Thoracic aorta (tissue), 2 donors: ENCODE measurements at regions not wholly inside any gene's neighbourhood (a gene's known extent, or its start where the extent isn't known, plus 50 kb on each side); places are given as distances from the start of the nearest gene placed in this dataset.

ENCODE experiments used
- ATAC-seq: fragments of 150-250 bp; one replicate; pipeline ENCODE4 v1.8.0; 2017; ENCODE audit warnings: low read depth; ENCODE audit not compliant: insufficient number of reproducible peaks, low FRiP score
- DNase-seq: peaks from one replicate; pipeline ENCODE4 v3.0.0-alpha.2; 2020; ENCODE audit warnings: low spot score
- H3K27ac ChIP-seq, 2 donors: fragments of 200-600 bp; sonication (generic); 1 replicate in 1 of 2; 2 replicates in 1 of 2; pipeline ENCODE4 v1.5.1; 2016; ENCODE audit warnings: mild to moderate bottlenecking in 2 of 2, moderate library complexity in 2 of 2
- H3K27me3 ChIP-seq: fragments of 200-600 bp; sonication (generic); replicated peaks from 2 replicates; pipeline ENCODE4 v1.6.0; 2016; ENCODE audit warnings: mild to moderate bottlenecking; ENCODE audit not compliant: insufficient read depth
- H3K36me3 ChIP-seq: fragments of 200-600 bp; sonication (generic); one replicate; pipeline ENCODE4 v1.5.1; 2016
- H3K4me1 ChIP-seq, 2 donors: fragments of 200-600 bp; sonication (generic); 1 replicate in 1 of 2; 2 replicates in 1 of 2; pipeline versions ENCODE4 v1.5.1 to v1.6.0; 2016; ENCODE audit warnings: low read depth in 2 of 2, mild to moderate bottlenecking in 1 of 2; ENCODE audit not compliant: control insufficient read depth in 1 of 2
- H3K4me3 ChIP-seq: fragments of 200-600 bp; sonication (generic); 2 replicates; pipeline ENCODE4 v1.5.1; 2016; ENCODE audit warnings: mild to moderate bottlenecking
- H3K9me3 ChIP-seq: fragments of 200-600 bp; sonication (generic); 2 replicates; pipeline ENCODE4 v1.5.1; 2016
- CTCF ChIP-seq: fragments of 200-600 bp; sonication (generic); IDR thresholded peaks from one replicate; pipeline ENCODE4 v1.5.1; 2019; ENCODE audit warnings: antibody characterized with exemption

GRCh38 chr11:69365558-69365957 lies 71.6 kb downstream of the MYEOV start:
- H3K9me3 ChIP-seq, result no peaks in the 10 kb centered on the region
- no peak for TF ChIP-seq CTCF
- no peaks in the 10 kb centered on the region for H3K27me3 ChIP-seq
- ATAC-seq (no peak), DNase-seq (no peak)
- H3K4me1 ChIP-seq, result no peaks in the 10 kb centered on the region
- no peak overlapping the region for H3K27ac ChIP-seq
- no peaks in the 10 kb centered on the region for H3K36me3 ChIP-seq
- H3K4me3 ChIP-seq, result no peak overlapping the region

- Histone ChIP-seq H3K27me3 (no peaks in the 10 kb centered on the region), H3K27ac (no peak overlapping the region), H3K9me3 (no peaks in the 10 kb centered on the region), H3K4me3 (no peak overlapping the region), H3K36me3 (no peaks in the 10 kb centered on the region), H3K4me1 (no peaks in the 10 kb centered on the region)
- ATAC-seq (no peak), DNase-seq (no peak)
- no peak for TF ChIP-seq CTCF
Observed at GRCh38 chr11:69366591-69366990, 72.6 kb downstream of the MYEOV start.

- Histone ChIP-seq H3K9me3 (no peaks in the 10 kb centered on the region), H3K4me3 (no peak overlapping the region), H3K36me3 (no peaks in the 10 kb centered on the region), H3K4me1 (no peaks in the 10 kb centered on the region), H3K27me3 (no peaks in the 10 kb centered on the region), H3K27ac (no peak overlapping the region)
- ATAC-seq (no peak), DNase-seq (no peak)
- no peak for TF ChIP-seq CTCF
Observed at GRCh38 chr11:69367211-69367964, 73.4 kb downstream of the MYEOV start.

- Histone ChIP-seq H3K4me3 (no peak overlapping the region), H3K4me1 (no peaks in the 10 kb centered on the region), H3K27ac (no peak overlapping the region), H3K27me3 (no peaks in the 10 kb centered on the region), H3K9me3 (no peaks in the 10 kb centered on the region), H3K36me3 (no peaks in the 10 kb centered on the region)
- DNase-seq, result no peak
- TF ChIP-seq CTCF, result no peak
- no peak for ATAC-seq
Observed at GRCh38 chr11:69368119-69368880, 74.3 kb downstream of the MYEOV start.

GRCh38 chr11:69369210-69369825 lies 75.4 kb downstream of the MYEOV start:
- no peaks in the 10 kb centered on the region for H3K36me3 ChIP-seq
- no peaks in the 10 kb centered on the region for H3K9me3 ChIP-seq
- no peaks in the 10 kb centered on the region for H3K27me3 ChIP-seq
- no peak overlapping the region for H3K27ac ChIP-seq
- H3K4me1 ChIP-seq, result no peaks in the 10 kb centered on the region
- no peak for DNase-seq
- H3K4me3 ChIP-seq, result no peak overlapping the region
- no peak for ATAC-seq
- TF ChIP-seq CTCF, result no peak
